T-helper 1 cell treated with Interleukin-12 subunit alpha and Interleukin-12 subunit beta and Interleukin-4 antibody, amounts not matched to agents 30 ng/mL and 1 ng/mL, for 36 hours (primary cell): ENCODE measurements at regions not wholly inside any gene's neighbourhood (a gene's known extent, or its start where the extent isn't known, plus 50 kb on each side); places are given as distances from the start of the nearest gene placed in this dataset.

Source experiments
- intact Hi-C: fragments of 100-400 bp; cut with micrococcal nuclease; formaldehyde crosslinking; loops from one replicate; pipeline ENCODE4 v1.15.1; 2024

GRCh38 chr5:124468671-124469411 is 277.6 kb downstream of the ZNF608 start:
- intact Hi-C loops, result no loop called here

- intact Hi-C loops, result no loop called here
Measured at GRCh38 chr5:124467745-124468144, 278.7 kb downstream of the ZNF608 start.

- intact Hi-C loops, result no loop called here
Measured at GRCh38 chr5:124466011-124466410, 280.4 kb downstream of the ZNF608 start.

GRCh38 chr5:124463851-124464250 is 282.6 kb downstream of the ZNF608 start:
- intact Hi-C loops, result no loop called here

GRCh38 chr5:124462751-124463150 is 283.7 kb downstream of the ZNF608 start:
- intact Hi-C loops, result no loop called here

GRCh38 chr5:124461941-124462340 is 284.5 kb downstream of the ZNF608 start:
- intact Hi-C loops, result no loop called here

GRCh38 chr5:124461157-124461556 is 285.3 kb downstream of the ZNF608 start:
- intact Hi-C loops, result no loop called here

- intact Hi-C loops, result no loop called here
Measured at GRCh38 chr5:124460642-124461041, 285.8 kb downstream of the ZNF608 start.

- intact Hi-C loops, result no loop called here
Measured at GRCh38 chr5:124459984-124460383, 286.5 kb downstream of the ZNF608 start.

- intact Hi-C loops, result no loop called here
Measured at GRCh38 chr5:124457901-124458300, 288.5 kb downstream of the ZNF608 start.

- intact Hi-C loops, result no loop called here
Measured at GRCh38 chr5:124457101-124457500, 289.3 kb downstream of the ZNF608 start.

- intact Hi-C loops, result no loop called here
Measured at GRCh38 chr5:124456249-124456648, 290.2 kb downstream of the ZNF608 start.

- intact Hi-C loops, result no loop called here
Measured at GRCh38 chr5:124454081-124454480, 292.4 kb downstream of the ZNF608 start.

- intact Hi-C loops, result no loop called here
Measured at GRCh38 chr5:124453221-124454051, 293.0 kb downstream of the ZNF608 start.

- intact Hi-C loops, result no loop called here
Measured at GRCh38 chr5:124452412-124452811, 294.0 kb downstream of the ZNF608 start.

- intact Hi-C loops, result no loop called here
Measured at GRCh38 chr5:124451721-124452383, 294.6 kb downstream of the ZNF608 start.

GRCh38 chr5:124446120-124446519 is 300.3 kb downstream of the ZNF608 start:
- intact Hi-C loops, result no loop called here

- intact Hi-C loops, result no loop called here
Measured at GRCh38 chr5:124445070-124445619, 301.3 kb downstream of the ZNF608 start.

- intact Hi-C loops, result no loop called here
Measured at GRCh38 chr5:124444147-124444775, 302.2 kb downstream of the ZNF608 start.

GRCh38 chr5:124440471-124440870 is 306.0 kb downstream of the ZNF608 start:
- intact Hi-C loops, result no loop called here

GRCh38 chr5:124439609-124440008 is 306.8 kb downstream of the ZNF608 start:
- intact Hi-C loops, result no loop called here
